Activated naive CD8-positive, alpha-beta T cell (primary cell): ENCODE measurements at regions not wholly inside any gene's neighbourhood (a gene's known extent, or its start where the extent isn't known, plus 50 kb on each side); places are given as distances from the start of the nearest gene placed in this dataset.
"Not testable (repeated sequence)": the region's sequence is repeated elsewhere in the genome, so short reads cannot be mapped to it uniquely, and the experiment has no call there.

Source experiments
- H3K27ac Mint-ChIP-seq: one replicate; pipeline ENCODE4 v1.8.0; 2021; ENCODE audit warnings: mixed read lengths
- H3K27me3 Mint-ChIP-seq: one replicate; pipeline ENCODE4 v1.8.0; 2021; ENCODE audit warnings: mixed read lengths
- H3K36me3 Mint-ChIP-seq: one replicate; pipeline ENCODE4 v1.8.0; 2021; ENCODE audit warnings: mixed read lengths
- H3K4me1 Mint-ChIP-seq: one replicate; pipeline ENCODE4 v1.8.0; 2021; ENCODE audit warnings: low read depth, mixed read lengths
- H3K4me3 Mint-ChIP-seq: one replicate; pipeline ENCODE4 v1.8.0; 2021; ENCODE audit warnings: mild to moderate bottlenecking, mixed read lengths
- H3K9me3 Mint-ChIP-seq: one replicate; pipeline ENCODE4 v1.8.0; 2021; ENCODE audit warnings: low read depth, mixed read lengths

DNA sequence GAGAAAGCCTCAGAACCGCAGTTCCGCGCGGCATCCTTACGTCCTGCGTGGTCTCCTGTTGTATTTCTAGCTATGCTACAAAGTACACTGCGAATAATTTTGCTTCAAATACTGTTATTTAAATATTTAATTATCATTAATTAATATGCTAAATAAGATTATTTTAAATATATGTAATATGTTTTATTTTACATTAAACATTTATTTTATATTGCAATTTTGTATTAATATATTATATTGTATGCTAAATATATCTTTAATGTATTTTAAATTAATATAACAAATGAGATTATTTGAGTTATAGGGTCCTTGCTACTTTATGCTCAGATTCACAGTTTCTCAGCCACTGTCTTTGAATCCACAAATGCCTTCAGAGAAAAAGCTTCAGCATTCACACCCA is 436.7 kb downstream of the BRD1 start:
- Mint-ChIP-seq H3K27me3 (peaks cover 13% of the 10 kb centered on the region), H3K9me3 (no peaks in the 10 kb centered on the region), H3K27ac (no peak overlapping the region), H3K4me3 (no peak overlapping the region), H3K36me3 (no peaks in the 10 kb centered on the region), H3K4me1 (no peaks in the 10 kb centered on the region)

DNA sequence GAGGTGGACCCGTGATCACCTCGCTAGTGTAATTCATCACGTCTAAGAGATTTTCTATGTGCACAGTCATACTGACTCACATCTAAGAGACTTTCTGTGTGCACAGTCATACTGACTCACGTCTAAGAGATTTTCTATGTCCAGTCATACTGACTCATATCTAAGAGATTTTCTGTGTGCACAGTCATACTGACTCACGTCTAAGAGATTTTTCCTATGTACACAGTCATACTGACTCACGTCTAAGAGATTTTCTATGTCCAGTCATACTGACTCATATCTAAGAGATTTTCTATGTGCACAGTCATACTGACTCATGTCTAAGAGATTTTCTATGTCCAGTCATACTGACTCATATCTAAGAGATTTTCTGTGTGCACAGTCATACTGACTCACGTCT is 443.8 kb downstream of the BRD1 start:
- H3K27ac Mint-ChIP-seq, H3K4me3 Mint-ChIP-seq, H3K4me1 Mint-ChIP-seq: not testable (repeated sequence)

DNA sequence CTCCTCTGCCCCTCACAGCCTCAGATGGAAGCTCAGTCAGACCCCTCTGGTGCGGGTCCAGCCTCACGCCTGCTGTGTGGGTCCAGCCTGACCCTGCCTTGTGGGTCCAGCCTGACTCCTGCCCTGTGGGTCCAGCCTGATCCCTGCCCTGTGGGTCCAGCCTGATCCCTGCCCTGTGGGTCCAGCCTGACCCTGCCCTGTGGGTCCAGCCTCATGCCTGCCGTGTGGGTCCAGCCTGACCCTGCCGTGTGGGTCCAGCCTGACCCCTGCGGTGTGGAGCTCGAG is 445.3 kb downstream of the BRD1 start:
- Mint-ChIP-seq H3K4me3 (no peak overlapping the region), H3K9me3 (no peaks in the 10 kb centered on the region), H3K36me3 (peaks cover 2% of the 10 kb centered on the region), H3K4me1 (no peaks in the 10 kb centered on the region), H3K27ac (no peak overlapping the region), H3K27me3 (peaks cover 30% of the 10 kb centered on the region)

More for the DNA sequence above, 443.8 kb downstream of the BRD1 start:
- peaks cover 20% of the 10 kb centered on the region for H3K27me3 Mint-ChIP-seq
- not testable (repeated sequence) for H3K9me3 Mint-ChIP-seq, H3K36me3 Mint-ChIP-seq

DNA sequence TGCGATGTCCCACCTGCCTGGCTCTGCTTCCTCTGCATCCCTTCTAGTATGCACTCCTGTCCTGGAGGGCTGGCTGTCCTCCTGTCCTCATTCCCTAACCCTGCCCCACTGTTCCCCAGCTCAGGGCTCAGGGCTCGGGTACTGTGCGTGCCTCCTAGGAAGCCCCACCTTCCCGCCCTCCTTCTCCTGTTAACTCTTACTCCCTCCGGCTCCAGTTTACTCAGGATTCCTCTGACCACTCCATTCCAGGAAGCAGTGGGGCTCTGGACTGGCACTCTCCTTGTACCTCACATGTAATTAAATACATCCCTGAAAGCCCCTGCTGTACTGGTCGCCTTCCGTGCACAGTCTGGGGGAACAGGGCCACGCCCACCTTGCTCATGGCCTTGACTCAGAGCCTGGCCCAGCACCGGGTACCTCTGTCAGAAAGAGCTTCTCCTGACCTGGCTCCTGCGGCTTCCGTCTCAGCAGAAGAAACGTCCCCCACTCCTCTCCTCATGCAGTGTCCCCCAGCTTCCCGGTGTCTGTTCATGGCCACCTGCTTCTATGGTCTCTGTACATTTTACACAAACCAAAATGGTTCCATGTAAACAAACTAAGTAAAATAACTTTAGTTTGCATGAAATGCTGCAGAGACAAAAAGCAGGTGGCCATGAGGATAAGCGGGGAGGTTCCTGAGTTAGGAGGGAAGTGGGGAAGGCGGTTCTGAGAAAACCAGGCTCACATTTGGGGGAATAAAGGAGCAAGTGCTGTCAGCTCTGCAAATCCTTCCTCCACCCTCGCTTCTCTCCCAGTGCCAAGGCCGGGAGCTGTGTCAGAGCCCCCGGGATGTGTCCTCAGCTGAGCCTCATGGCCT is 445.9 kb downstream of the BRD1 start:
- peaks cover 2% of the 10 kb centered on the region for H3K36me3 Mint-ChIP-seq
- no peak overlapping the region for H3K4me3 Mint-ChIP-seq
- no peaks in the 10 kb centered on the region for H3K4me1 Mint-ChIP-seq
- H3K27me3 Mint-ChIP-seq = peaks cover 32% of the 10 kb centered on the region
- H3K27ac Mint-ChIP-seq = no peak overlapping the region
- H3K9me3 Mint-ChIP-seq = no peaks in the 10 kb centered on the region

DNA sequence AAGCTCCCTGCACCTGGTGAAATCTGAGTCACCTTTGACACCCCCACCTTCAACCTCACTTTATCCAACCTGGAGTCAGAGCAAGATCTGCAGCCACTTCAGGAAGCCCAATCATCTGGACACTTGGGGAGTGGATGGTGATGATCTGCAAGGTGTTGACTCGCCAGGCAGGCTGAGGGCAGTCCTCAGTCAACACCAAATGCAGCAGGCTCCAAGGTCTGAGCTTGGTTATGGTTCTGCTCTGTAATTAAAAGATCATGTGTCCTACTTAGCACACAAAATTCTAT is 446.9 kb downstream of the BRD1 start:
- Mint-ChIP-seq H3K4me3 (no peak overlapping the region), H3K27me3 (peaks cover 32% of the 10 kb centered on the region), H3K4me1 (no peaks in the 10 kb centered on the region), H3K27ac (no peak overlapping the region), H3K9me3 (no peaks in the 10 kb centered on the region), H3K36me3 (peaks cover 2% of the 10 kb centered on the region)

DNA sequence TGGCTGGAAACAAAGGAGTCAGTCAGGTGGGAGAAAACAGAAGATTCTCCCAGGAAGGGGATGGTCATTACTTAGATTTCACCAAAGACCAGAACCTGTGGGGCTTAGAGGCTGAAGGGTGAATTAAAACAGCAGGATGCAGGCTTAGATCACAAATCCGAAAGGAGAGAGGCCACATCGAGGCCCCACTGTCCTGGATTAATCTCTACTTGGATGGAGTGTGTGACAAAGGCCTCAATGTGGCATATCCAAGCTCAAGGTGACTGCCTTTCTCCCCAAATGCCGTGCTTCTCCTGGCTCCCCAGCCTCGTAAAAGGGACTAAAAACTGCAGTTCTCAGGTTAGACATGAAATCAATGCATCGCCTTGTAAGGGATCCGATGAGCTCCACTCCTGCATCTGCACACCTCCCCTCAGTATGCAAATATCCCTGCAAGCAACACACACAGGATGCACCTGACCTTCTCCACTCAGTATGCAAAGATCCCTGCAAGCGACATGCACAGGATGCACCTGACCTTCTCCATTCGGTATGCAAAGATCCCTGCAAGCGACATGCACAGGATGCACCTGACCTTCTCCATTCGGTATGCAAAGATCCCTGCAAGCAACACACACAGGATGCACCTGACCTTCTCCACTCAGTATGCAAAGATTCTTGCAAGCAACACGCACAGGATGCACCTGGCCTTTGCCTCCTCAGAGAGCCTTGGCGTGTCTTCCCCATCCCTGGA is 447.4 kb downstream of the BRD1 start:
- H3K36me3 Mint-ChIP-seq = peaks cover 2% of the 10 kb centered on the region
- H3K9me3 Mint-ChIP-seq = no peaks in the 10 kb centered on the region
- H3K4me1 Mint-ChIP-seq = no peaks in the 10 kb centered on the region
- H3K27me3 Mint-ChIP-seq = peaks cover 32% of the 10 kb centered on the region
- no peak overlapping the region for H3K27ac Mint-ChIP-seq
- no peak overlapping the region for H3K4me3 Mint-ChIP-seq

DNA sequence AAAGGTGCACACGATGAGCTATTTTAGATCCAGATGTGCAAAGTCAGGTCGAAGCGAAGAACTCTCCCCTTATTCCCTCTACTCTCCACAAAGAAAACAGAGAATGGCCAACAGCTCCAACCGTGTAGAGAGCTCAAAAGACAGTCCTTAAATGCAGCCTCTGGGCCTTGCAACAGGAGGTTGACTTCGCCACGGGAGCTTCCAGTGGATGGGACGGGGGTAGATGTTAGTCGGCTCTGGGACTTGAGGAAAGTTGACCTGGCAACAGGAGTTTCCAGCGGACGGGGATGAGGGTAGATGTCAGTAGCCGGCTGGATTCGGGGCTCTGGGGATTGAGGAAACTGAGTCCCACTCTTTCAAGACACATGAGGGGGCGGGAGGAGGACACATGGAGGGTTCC is 450.4 kb downstream of the BRD1 start:
- Mint-ChIP-seq H3K36me3 (no peaks in the 10 kb centered on the region), H3K4me3 (no peak overlapping the region), H3K27ac (no peak overlapping the region), H3K4me1 (no peaks in the 10 kb centered on the region), H3K27me3 (peaks cover 25% of the 10 kb centered on the region), H3K9me3 (no peaks in the 10 kb centered on the region)

DNA sequence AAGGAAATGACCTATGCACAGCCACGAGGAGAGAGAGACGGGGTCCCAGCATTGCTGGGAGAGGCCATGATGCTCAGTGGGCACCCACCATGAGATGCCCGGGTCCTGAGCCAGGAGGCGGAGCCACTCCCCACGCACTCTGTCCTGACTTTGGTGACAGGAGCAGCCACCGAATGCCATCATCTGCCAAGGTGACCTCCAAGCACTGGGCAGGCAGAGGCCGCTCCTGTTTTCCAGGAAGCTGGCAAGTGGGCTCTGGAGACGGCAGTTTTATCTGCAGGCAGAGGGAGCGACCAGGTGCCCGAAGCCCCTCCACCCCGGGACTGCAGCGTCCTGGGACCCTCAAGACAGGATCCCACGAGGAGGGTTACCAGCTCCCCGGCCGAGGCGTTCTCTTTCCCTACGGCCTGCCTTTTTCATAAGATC is 453.9 kb downstream of the BRD1 start:
- H3K4me3 Mint-ChIP-seq = no peak overlapping the region
- H3K9me3 Mint-ChIP-seq = no peaks in the 10 kb centered on the region
- no peak overlapping the region for H3K27ac Mint-ChIP-seq
- no peaks in the 10 kb centered on the region for H3K4me1 Mint-ChIP-seq
- H3K36me3 Mint-ChIP-seq = no peaks in the 10 kb centered on the region
- H3K27me3 Mint-ChIP-seq = peaks cover 11% of the 10 kb centered on the region

DNA sequence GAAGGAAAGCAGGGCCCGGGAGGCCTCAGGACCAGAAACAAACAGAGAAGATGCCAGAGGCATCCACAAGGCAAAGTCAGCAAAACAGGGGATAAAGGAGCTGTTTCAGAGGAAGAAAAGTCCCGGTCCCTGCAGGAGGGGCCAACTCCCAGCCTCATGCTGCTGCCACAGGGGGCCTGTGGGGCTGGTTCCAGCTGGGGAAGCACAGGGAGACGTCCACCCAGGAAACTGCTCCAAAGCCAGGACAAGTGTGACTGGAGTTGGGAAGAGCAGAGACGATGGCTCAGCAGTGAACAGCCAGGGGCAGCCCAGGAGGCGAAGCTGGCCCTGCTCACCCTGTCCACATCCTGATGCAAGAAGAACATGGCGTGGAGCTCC is 454.4 kb downstream of the BRD1 start:
- Mint-ChIP-seq H3K4me1 (no peaks in the 10 kb centered on the region), H3K27ac (no peak overlapping the region), H3K36me3 (no peaks in the 10 kb centered on the region), H3K27me3 (peaks cover 7% of the 10 kb centered on the region), H3K4me3 (no peak overlapping the region), H3K9me3 (no peaks in the 10 kb centered on the region)

DNA sequence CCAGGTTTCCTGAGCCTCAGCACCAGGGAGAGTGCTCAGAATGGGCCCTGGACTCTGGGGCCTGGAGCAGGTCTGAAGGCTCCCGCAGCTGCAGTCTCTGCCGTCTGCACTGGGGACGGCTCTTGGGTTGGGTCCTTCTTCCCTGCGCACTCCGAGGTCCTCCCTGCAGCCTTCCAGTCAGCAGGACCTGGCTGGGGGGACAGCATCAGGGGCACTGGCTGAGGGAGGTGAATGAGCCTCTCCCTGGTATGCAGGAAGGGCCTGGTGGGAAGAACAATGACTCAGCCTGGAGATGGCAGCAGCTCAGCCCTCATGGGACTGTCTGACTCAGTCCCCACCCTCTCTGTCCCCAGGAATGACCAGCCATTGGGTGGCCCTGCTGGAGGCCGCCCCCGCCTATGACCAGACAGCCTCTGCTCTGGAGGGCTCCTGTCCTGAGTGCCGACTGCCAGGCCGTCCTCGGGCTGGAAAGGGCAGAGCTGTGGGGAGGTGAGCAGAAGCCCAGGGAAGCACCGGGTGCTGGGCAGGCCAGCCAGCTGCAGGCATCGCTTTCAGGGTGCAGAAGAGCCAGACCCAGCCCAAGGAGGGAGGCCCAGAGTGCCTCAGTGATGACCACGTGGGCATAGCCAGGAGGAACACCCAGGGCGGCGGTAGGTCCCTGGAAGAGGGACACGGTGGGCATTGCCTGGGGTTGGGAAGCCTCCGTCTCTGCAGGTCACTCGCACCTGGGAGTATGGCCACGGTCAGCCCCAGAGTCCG is 455.0 kb downstream of the BRD1 start:
- Mint-ChIP-seq H3K36me3 (no peaks in the 10 kb centered on the region), H3K9me3 (no peaks in the 10 kb centered on the region), H3K4me1 (no peaks in the 10 kb centered on the region), H3K27me3 (peaks cover 6% of the 10 kb centered on the region), H3K4me3 (no peak overlapping the region), H3K27ac (no peak overlapping the region)

DNA sequence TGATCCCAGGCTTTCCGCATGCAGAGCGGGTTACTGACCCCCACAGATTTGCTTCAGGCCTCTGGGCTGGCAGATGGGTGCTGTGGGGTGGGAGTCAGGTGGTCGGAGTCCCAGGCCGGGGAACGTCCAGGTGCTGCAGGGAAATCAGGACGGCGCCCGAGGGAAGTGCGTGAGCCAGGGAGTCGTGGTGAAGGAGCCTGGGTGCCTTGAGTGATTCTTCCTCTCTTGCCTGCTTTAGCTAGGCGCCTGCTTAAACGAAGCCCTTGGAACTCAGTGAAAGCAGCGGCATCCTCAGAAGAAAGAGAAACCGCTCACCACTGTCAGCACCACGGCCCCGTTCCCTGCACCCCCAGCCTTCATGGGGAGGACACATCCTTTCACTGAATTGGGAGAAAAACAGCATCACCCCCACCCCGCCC is 455.6 kb downstream of the BRD1 start:
- Mint-ChIP-seq H3K4me3 (no peak overlapping the region), H3K27me3 (peaks cover 4% of the 10 kb centered on the region), H3K27ac (no peak overlapping the region), H3K4me1 (no peaks in the 10 kb centered on the region), H3K9me3 (no peaks in the 10 kb centered on the region), H3K36me3 (no peaks in the 10 kb centered on the region)

DNA sequence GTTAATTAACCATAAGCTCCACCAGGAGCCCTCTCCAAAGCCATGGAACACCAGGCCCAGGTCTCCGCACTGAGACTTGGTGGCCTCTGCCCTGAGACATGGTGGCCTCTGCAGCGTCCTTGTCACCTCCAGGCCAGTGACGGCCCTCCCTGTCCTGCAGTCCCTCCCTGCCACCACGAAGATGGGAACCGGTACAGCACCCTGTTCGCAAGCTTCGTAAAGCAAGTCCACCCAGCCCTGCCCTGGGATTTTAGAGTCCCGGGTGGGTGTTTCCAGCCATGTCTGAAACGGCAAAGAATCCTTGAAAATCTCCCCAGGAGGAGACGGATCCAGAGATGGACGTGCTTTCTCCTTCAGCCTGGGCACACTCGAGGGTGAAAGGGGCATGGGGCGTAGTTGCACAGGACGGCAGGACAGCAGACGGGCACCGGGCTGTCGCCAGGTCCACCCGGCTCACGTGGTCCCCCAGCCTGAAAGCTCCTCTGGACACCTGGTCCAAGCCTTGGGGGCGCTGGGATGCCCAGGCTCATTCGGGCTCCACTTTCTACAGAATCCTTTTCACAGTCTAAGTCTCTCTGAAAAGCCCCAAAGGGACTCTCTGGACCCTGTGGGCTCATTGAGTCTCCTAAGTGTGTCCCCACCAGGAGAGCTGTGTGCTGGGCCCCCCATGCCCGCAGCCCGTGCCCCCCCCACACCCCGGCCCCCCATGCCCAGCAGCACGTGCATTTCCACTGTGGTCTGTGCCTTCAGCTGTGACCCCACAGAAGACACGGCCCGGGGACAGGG is 456.2 kb downstream of the BRD1 start:
- no peaks in the 10 kb centered on the region for H3K4me1 Mint-ChIP-seq
- H3K27ac Mint-ChIP-seq = no peak overlapping the region
- no peaks in the 10 kb centered on the region for H3K36me3 Mint-ChIP-seq
- H3K27me3 Mint-ChIP-seq = peaks cover 4% of the 10 kb centered on the region
- H3K4me3 Mint-ChIP-seq = no peak overlapping the region
- H3K9me3 Mint-ChIP-seq = no peaks in the 10 kb centered on the region

DNA sequence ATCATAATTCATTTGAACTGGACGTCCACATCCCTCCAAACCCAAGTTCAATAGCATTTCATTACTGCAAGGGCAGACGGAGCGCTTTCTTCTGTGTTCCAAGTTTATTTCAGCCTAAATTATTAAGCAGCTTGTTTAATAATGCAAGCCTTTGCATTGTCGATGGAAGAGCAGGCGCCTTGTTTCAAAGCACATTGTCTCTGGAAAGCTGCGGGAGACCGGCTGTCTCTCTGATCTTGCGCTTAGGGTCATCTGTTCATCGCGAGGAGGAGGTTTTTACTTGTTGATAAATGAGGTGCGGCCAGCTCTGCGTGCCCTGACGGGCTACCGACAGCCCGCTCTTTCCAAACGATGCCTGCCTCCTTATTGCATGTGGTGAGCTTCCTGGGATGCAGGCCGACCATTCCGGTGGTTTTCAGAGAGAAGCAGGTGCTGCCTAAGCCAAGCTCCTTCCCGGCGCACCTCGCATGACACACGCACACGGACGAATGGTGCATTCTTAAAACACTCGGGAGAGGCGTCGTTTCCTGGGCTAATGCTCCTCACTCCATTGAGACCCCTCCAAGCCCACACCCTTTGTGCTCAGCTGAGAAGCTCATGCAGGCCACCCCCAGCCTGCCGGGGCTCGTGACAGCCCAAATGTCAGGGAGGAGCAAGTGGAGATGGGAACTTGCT is 456.9 kb downstream of the BRD1 start:
- Mint-ChIP-seq H3K9me3 (no peaks in the 10 kb centered on the region), H3K4me1 (no peaks in the 10 kb centered on the region), H3K36me3 (no peaks in the 10 kb centered on the region), H3K27me3 (peaks cover 7% of the 10 kb centered on the region), H3K27ac (no peak overlapping the region), H3K4me3 (no peak overlapping the region)

DNA sequence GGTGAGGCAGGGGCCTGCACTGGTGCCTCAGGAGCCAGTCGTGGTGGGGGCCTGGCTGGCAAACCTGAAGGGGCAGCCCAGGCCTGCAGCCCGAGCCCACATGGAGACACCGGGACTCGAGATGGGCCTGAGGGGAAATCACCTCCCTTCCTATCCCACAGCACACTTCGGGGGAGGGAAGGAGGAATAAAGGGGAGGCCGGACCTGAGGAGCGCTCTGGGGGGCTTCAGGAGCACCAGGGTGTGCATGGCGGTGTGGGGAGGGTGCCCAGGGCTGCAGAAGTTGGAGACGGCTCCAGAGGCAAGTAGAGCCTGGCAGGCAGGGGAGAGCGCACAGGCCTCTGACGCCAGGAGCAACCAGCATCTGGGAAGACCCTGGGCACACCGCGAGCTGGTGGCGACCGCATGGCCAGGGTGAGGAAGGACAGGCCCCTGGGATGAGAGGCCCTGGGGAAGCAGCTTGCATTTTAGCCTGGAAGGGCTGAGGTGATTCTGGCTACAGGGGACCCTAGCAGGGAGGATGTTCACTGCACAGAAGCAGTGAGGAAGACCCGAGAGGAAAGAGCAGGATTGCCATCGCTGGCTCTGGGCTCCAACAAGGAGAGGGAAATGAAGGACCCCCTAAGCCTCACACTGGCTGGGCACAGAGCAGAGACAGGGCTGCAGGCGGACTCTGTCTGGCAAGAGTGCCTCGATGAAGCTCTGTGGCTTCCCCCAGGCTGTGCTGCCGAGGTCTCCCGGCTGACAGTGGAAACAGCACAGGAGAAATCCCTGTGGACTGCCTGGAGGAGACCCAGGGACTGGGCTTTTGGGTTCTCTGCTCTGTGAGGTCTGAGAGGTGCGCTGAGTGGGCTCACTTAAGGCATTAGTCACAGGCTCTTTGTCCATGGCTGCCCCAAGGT is 457.7 kb downstream of the BRD1 start:
- no peaks in the 10 kb centered on the region for H3K4me1 Mint-ChIP-seq
- H3K4me3 Mint-ChIP-seq = no peak overlapping the region

More for the DNA sequence above, 457.7 kb downstream of the BRD1 start:
- peaks cover 12% of the 10 kb centered on the region for H3K27me3 Mint-ChIP-seq
- no peaks in the 10 kb centered on the region for H3K36me3 Mint-ChIP-seq
- H3K27ac Mint-ChIP-seq = no peak overlapping the region
- no peaks in the 10 kb centered on the region for H3K9me3 Mint-ChIP-seq
